Omental fat pad (tissue), 3 donors: ENCODE measurements at regions not wholly inside any gene's neighbourhood (a gene's known extent, or its start where the extent isn't known, plus 50 kb on each side); places are given as distances from the start of the nearest gene placed in this dataset.

Experiments
- ATAC-seq: fragments of 150-250 bp; one replicate; pipeline ENCODE4 v1.9.1; 2016; ENCODE audit warnings: mild to moderate bottlenecking, moderate library complexity; ENCODE audit not compliant: low FRiP score
- DNase-seq: peaks from one replicate; pipeline ENCODE4 v3.0.0-alpha.2; 2019; ENCODE audit warnings: low spot score
- CTCF ChIP-seq, 3 donors: fragments of 450-650 bp; IDR thresholded peaks; one replicate each; pipeline ENCODE4 v1.5.1; 2016 to 2017; ENCODE audit warnings: antibody characterized with exemption in 3 of 3, mild to moderate bottlenecking in 3 of 3, moderate library complexity in 2 of 3

- no peak for DNase-seq
- ATAC-seq: no peak
- TF ChIP-seq CTCF (IDR thresholded peaks at IDR 0.05): no peak
Observed at GRCh38 chr14:25150934-25151790, 101.2 kb upstream of the STXBP6 start.

- no peak for ATAC-seq
- no peak for DNase-seq
- TF ChIP-seq CTCF (IDR thresholded peaks at IDR 0.05): no peak
Observed at GRCh38 chr14:25150401-25150800, 100.5 kb upstream of the STXBP6 start.

GRCh38 chr14:25140411-25140810, 90.5 kb upstream of the STXBP6 start:
- no peak for TF ChIP-seq CTCF (IDR thresholded peaks at IDR 0.05)
- DNase-seq: no peak
- no peak for ATAC-seq

GRCh38 chr14:25136811-25137210, 86.9 kb upstream of the STXBP6 start:
- no peak for ATAC-seq
- no peak for DNase-seq
- TF ChIP-seq CTCF (IDR thresholded peaks at IDR 0.05): no peak

- TF ChIP-seq CTCF (IDR thresholded peaks at IDR 0.05): no peak
- no peak for ATAC-seq
Observed at GRCh38 chr14:25134184-25134583, 84.2 kb upstream of the STXBP6 start.

GRCh38 chr14:25132732-25133422, 82.9 kb upstream of the STXBP6 start:
- no peak for DNase-seq
- ATAC-seq: peak; percentile 99
- TF ChIP-seq CTCF (IDR thresholded peaks at IDR 0.05): peak in 2 of 3 donors; percentile 36 to 47

More at GRCh38 chr14:25134184-25134583, 84.2 kb upstream of the STXBP6 start:
- no peak for DNase-seq
